ENCODE measurements at regions not wholly inside any gene's neighbourhood (a gene's known extent, or its start where the extent isn't known, plus 50 kb on each side); places are given as distances from the start of the nearest gene placed in this dataset.
"Not testable (repeated sequence)": the region's sequence is repeated elsewhere in the genome, so short reads cannot be mapped to it uniquely, and the experiment has no call there.

DNA sequence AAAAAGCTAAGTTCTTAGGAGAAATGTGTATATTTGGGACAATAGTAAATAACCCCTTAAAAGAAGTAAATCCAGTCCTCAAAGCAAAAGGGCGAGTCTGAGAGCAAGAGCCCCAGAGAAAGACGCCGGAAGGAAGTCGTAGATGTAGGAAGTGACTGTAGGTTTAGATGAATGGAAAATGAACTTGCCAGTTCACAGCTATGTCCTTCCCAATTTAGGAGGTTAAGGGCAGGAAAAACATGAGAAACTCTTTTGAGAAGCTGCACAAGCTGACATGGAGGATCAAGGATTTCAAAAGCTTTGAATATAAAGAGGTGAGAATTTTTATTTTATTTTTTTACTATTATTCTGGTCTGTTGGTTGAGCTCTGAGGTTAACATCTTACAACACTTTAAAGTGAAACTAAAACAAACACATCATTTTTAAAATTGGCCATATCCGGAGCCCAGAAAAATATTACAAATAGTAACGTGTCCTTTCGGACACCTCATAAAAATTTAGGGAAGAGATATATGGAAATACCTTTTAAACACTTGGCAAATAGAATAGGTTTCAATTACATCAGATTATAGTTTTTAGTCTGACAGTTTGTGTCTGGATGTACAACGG is 1178.6 kb downstream of the MRPL39 start:
- in situ Hi-C loops (cut with HindIII; ENCODE audit: low sequenced_read_pairs), result no loop called here
- TF ChIP-seq, protein P1, sequence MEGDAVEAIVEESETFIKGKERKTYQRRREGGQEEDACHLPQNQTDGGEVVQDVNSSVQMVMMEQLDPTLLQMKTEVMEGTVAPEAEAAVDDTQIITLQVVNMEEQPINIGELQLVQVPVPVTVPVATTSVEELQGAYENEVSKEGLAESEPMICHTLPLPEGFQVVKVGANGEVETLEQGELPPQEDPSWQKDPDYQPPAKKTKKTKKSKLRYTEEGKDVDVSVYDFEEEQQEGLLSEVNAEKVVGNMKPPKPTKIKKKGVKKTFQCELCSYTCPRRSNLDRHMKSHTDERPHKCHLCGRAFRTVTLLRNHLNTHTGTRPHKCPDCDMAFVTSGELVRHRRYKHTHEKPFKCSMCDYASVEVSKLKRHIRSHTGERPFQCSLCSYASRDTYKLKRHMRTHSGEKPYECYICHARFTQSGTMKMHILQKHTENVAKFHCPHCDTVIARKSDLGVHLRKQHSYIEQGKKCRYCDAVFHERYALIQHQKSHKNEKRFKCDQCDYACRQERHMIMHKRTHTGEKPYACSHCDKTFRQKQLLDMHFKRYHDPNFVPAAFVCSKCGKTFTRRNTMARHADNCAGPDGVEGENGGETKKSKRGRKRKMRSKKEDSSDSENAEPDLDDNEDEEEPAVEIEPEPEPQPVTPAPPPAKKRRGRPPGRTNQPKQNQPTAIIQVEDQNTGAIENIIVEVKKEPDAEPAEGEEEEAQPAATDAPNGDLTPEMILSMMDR (IDR thresholded peaks at IDR 0.05; ENCODE audit: low read depth, low read length, missing control alignments), result no peak
- DNase-seq (ENCODE audit: low read depth), result no peak
- no peak overlapping the region for H3K4me3 ChIP-seq (ENCODE audit: low read depth, low read length)

DNA sequence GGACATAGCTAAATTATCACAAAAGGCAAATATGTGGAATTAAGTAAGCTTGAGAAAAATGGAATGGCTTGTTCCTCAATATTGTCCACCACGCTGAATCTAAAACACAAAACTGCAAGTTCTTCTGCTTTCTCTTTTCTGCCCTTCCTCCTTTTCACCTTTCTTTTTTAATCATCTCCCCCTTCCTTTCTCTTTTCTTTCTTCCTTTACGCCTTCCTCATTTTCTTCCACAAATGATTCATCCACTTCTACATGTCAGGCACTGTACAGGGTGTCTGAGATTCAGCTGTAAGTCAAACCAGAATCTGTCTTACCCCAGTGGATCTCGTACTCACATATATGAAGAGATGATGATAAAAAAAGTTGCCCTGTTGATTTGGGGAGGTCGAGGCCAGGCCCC is 1182.5 kb downstream of the MRPL39 start:
- no peak for DNase-seq (ENCODE audit: low read depth)
- TF ChIP-seq, protein P1 (IDR thresholded peaks at IDR 0.05; ENCODE audit: low read depth, low read length, missing control alignments), result no peak
- no peak overlapping the region for H3K4me3 ChIP-seq (ENCODE audit: low read depth, low read length)
- in situ Hi-C loops (cut with HindIII; ENCODE audit: low sequenced_read_pairs), result no loop called here

DNA sequence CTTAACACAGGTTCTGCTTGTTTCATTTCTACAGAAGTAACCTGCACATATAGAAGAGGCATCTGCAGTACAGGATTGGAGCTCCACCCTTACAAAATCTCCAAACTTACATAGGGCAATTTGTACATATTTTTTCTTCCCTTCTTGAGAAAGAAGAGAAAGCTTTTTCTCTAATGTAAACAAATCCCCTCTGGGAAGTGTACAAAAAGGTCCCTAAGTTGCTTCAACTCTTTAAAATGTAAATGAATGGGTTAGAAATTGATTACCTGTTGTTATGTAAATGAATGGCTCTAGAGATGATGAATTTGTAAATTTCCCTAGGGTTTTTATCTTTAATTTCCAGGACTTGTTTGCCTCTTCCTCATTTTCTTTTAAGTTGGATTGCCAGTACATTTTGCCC is 1183.7 kb downstream of the MRPL39 start:
- TF ChIP-seq, protein P1 (IDR thresholded peaks at IDR 0.05; ENCODE audit: low read depth, low read length, missing control alignments), result no peak
- no peak for DNase-seq (ENCODE audit: low read depth)
- H3K4me3 ChIP-seq (ENCODE audit: low read depth, low read length), result no peak overlapping the region
- in situ Hi-C loops (cut with HindIII; ENCODE audit: low sequenced_read_pairs), result no loop called here

DNA sequence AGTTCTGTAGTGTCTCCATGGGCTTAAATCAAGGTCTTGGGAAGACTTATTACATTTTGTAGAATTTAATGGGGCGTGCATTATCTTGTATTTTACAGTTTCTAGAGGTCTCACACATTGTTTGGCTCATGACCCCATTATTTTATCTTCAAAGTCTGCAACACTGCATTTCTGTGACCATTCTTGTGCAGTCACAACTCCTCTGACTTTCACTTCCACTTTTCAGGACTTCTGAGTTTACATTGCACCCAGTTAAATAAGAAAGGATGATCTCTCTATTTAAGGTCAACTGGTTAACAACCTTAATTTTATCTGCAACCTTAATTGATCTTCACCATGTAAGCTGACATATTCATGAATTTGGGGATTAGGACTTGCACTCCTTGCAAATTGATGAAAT is 1186.6 kb downstream of the MRPL39 start:
- in situ Hi-C loops (cut with HindIII; ENCODE audit: low sequenced_read_pairs), result no loop called here
- TF ChIP-seq, protein P1 (IDR thresholded peaks at IDR 0.05; ENCODE audit: low read depth, low read length, missing control alignments), result no peak
- no peak for DNase-seq (ENCODE audit: low read depth)

DNA sequence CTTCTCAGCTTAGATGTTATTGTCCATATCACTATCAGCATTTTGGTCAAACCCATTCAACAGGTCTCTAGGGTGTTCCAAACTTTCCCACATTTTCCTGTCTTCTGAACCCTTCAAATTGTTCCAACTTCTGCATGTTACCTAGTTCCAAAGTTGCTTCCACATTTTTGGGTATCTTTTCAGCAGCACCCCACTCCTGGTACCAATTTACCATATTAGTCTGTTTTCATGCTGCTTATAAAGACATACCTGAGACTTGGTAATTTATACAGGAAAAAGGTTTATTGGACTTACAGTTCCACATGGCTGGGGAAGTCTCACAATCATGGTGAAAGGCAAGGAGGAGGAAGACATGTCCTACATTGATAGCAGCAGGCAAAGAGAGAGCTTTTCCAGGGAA is 1187.6 kb downstream of the MRPL39 start:
- DNase-seq (ENCODE audit: low read depth); in situ Hi-C loops (cut with HindIII; ENCODE audit: low sequenced_read_pairs); H3K4me3 ChIP-seq (ENCODE audit: low read depth, low read length): not testable (repeated sequence)

More for the DNA sequence above, 1186.6 kb downstream of the MRPL39 start:
- no peak overlapping the region for H3K4me3 ChIP-seq (ENCODE audit: low read depth, low read length)

DNA sequence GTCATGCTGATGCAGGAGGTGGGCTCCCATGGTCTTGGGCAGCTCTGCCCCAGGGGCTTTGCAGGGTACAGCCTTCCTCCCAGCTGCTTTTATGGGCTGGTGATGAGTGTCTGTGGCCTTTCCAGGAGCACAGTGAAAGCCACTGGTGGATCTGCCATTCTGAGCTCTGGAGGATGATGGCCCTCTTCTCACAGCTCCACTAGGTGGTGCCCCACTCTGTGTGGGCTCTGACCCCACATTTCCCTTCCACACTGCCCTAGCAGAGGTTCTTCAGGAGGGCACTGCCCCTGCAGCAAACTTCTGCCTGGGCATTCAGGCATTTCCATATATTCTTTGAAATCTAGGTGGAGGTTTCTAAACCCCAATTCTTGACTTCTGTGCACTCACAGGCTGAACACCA is 1188.6 kb downstream of the MRPL39 start:
- no peak overlapping the region for H3K4me3 ChIP-seq (ENCODE audit: low read depth, low read length)
- in situ Hi-C loops (cut with HindIII; ENCODE audit: low sequenced_read_pairs), result no loop called here
- TF ChIP-seq, protein P1 (IDR thresholded peaks at IDR 0.05; ENCODE audit: low read depth, low read length, missing control alignments), result no peak
- DNase-seq (ENCODE audit: low read depth), result no peak

DNA sequence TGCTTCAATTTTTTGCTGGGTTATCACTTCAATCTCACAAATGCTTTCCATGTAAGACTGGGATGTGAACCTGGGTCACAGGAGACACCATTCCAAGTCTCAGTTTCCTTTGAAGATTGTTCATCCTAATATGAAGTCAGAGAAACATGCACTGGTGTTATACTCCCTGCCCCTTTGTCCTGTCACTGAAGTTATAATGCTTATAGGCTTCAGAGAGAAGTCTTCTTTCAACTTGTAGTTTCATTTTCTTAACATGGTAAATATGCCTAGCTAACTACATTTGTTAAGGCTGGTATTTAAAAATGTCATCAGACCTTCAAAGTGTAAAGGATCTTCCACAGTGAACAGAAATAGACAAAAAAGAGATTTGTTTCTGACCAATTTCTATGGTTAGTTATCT is 1195.9 kb downstream of the MRPL39 start:
- TF ChIP-seq, protein P1 (IDR thresholded peaks at IDR 0.05; ENCODE audit: low read depth, low read length, missing control alignments), result no peak
- in situ Hi-C loops (cut with HindIII; ENCODE audit: low sequenced_read_pairs), result no loop called here
- H3K4me3 ChIP-seq (ENCODE audit: low read depth, low read length), result no peak overlapping the region
- DNase-seq (ENCODE audit: low read depth), result no peak
